ENCODE measurements at regions not wholly inside any gene's neighbourhood (a gene's known extent, or its start where the extent isn't known, plus 50 kb on each side); places are given as distances from the start of the nearest gene placed in this dataset.

DNA sequence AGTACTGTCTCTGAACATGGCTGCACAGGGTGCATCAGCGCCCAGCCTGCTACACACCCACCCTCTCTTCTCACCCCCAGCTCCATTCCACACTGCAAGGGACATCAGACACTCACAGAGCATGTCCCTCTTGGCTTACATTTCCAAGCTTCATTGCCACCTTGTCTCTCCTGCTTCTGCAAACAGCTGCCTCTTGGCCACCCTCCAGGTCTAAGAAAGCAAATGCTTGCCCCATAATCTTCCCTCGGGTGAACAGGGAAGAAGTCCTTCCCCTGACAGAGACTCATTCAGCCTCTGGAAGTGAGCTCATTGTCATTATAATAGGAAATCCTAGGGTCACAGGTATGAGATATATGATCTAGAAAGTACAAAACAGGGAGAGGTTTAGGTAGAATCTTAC, 505.2 kb downstream of the RMST start:
- POLR2A ChIA-PET: no interaction called here
- no peaks in the 10 kb centered on the region for H3K9me3 ChIP-seq (ENCODE audit: control extremely low read depth in 1 of 5, control insufficient read depth in 4 of 5, insufficient read depth in 2 of 5, low read depth in 1 of 5, low read length in 4 of 5)
- H3K4me1 ChIP-seq (ENCODE audit: control extremely low read depth in 1 of 4, control insufficient read depth in 4 of 4, insufficient read depth in 4 of 4, low read length in 3 of 4): no peaks in the 10 kb centered on the region
- H3K4me3 ChIP-seq (ENCODE audit: control insufficient read depth in 1 of 7, extremely low read depth in 1 of 7, insufficient read depth in 4 of 7, low read depth in 2 of 7, low read length in 6 of 7): no peak overlapping the region
- CTCF ChIA-PET: no interaction called here
- WGBS (ENCODE audit: insufficient coverage): 69% methylated on average over 2 of the region's 2 CpGs
- no peak for DNase-seq
- H3K27me3 ChIP-seq (replicated peaks in 2 of 5; ENCODE audit: control insufficient read depth in 4 of 5, insufficient read depth in 5 of 5, low read length in 4 of 5): no peaks in the 10 kb centered on the region
- no peaks in the 10 kb centered on the region for H3K36me3 ChIP-seq (ENCODE audit: control insufficient read depth in 4 of 4, insufficient read depth in 4 of 4, low read length in 3 of 4)
- no peak overlapping the region for H3K27ac ChIP-seq (ENCODE audit: insufficient read depth in 1 of 2, low read depth in 1 of 2, low read length in 2 of 2, poor library complexity in 1 of 2, severe bottlenecking in 2 of 2)

DNA sequence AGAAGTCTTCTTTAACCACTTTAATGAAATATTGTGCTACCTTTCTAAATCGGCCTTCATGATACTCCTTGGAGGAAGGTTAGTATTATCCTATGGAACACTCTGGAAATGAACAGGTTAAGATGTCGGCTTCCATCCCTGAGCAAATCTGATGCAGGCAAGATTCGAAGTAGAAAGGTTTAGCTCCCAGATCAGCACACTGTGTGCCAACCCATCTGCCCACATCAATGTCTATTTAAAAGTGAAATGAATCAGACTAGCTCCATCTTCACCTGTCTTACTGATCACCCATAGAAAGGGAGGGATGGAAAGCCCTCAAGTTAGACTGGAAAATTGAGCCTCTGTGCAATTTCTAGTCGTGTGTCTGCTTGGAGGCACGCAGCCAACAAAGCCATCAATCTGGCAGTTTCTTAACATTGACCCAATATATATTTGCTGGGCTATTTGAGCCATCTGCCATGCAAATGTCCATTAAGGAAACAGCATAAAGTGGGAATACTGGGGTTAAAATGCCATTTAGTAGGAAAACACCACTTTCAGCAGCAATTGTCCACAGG, 506.1 kb downstream of the RMST start:
- WGBS (ENCODE audit: insufficient coverage): 89% methylated on average over 3 of the region's 5 CpGs
- CTCF ChIA-PET: interaction anchor here (1.7 to 2.9 kb wide), 2 partner anchors 8 to 12 kb away, joined by 5 to 13 read pairs; no protein-coding TSS in a partner anchor
- H3K4me1 ChIP-seq (ENCODE audit: control extremely low read depth in 1 of 4, control insufficient read depth in 4 of 4, insufficient read depth in 4 of 4, low read length in 3 of 4): no peaks in the 10 kb centered on the region
- H3K4me3 ChIP-seq (ENCODE audit: control insufficient read depth in 1 of 7, extremely low read depth in 1 of 7, insufficient read depth in 4 of 7, low read depth in 2 of 7, low read length in 6 of 7): no peak overlapping the region
- no peaks in the 10 kb centered on the region for H3K36me3 ChIP-seq (ENCODE audit: control insufficient read depth in 4 of 4, insufficient read depth in 4 of 4, low read length in 3 of 4)
- no peak for DNase-seq
- no peaks in the 10 kb centered on the region for H3K27me3 ChIP-seq (replicated peaks in 2 of 5; ENCODE audit: control insufficient read depth in 4 of 5, insufficient read depth in 5 of 5, low read length in 4 of 5)
- no peaks in the 10 kb centered on the region for H3K9me3 ChIP-seq (ENCODE audit: control extremely low read depth in 1 of 5, control insufficient read depth in 4 of 5, insufficient read depth in 2 of 5, low read depth in 1 of 5, low read length in 4 of 5)
- no peak overlapping the region for H3K27ac ChIP-seq (ENCODE audit: insufficient read depth in 1 of 2, low read depth in 1 of 2, low read length in 2 of 2, poor library complexity in 1 of 2, severe bottlenecking in 2 of 2)
- POLR2A ChIA-PET: no interaction called here

DNA sequence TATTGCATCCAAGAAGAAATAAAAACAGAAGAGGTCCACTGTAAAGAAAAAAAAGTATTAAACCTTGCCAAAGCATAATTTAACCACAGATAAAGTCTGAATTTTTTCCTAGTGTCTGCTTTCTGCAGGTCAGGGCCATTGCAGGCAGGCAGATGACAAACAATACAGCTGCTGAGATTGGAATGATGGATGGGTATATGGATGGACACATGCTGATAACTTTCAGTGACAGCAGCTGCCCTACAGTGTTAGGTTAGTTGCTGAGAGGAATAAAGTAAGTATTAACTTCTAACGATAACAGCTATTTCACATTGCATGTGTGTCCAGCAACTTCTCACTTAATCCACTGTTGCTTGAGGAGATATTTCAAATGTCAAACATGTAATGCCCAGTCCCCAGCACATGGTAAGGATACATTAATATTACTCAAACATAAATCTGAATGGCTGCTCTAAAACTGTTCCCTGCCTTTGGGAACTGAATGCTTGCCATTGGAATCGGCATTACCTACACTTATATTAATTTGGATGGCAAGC, 515.3 kb downstream of the RMST start:
- CTCF ChIA-PET: no interaction called here
- Histone ChIP-seq H3K4me1 (ENCODE audit: control extremely low read depth in 1 of 4, control insufficient read depth in 4 of 4, insufficient read depth in 4 of 4, low read length in 3 of 4) (no peaks in the 10 kb centered on the region), H3K27me3 (replicated peaks in 2 of 5; ENCODE audit: control insufficient read depth in 4 of 5, insufficient read depth in 5 of 5, low read length in 4 of 5) (no peaks in the 10 kb centered on the region), H3K4me3 (ENCODE audit: control insufficient read depth in 1 of 7, extremely low read depth in 1 of 7, insufficient read depth in 4 of 7, low read depth in 2 of 7, low read length in 6 of 7) (no peak overlapping the region), H3K9me3 (ENCODE audit: control extremely low read depth in 1 of 5, control insufficient read depth in 4 of 5, insufficient read depth in 2 of 5, low read depth in 1 of 5, low read length in 4 of 5) (peaks cover 0 to 3% (median 0%) of the 10 kb centered on the region in 5 experiments), H3K27ac (ENCODE audit: insufficient read depth in 1 of 2, low read depth in 1 of 2, low read length in 2 of 2, poor library complexity in 1 of 2, severe bottlenecking in 2 of 2) (no peak overlapping the region), H3K36me3 (ENCODE audit: control insufficient read depth in 4 of 4, insufficient read depth in 4 of 4, low read length in 3 of 4) (no peaks in the 10 kb centered on the region)
- no CpG with 5 or more reads among the region's 2 CpGs for WGBS (ENCODE audit: insufficient coverage)
- POLR2A ChIA-PET: no interaction called here
- no peak for DNase-seq

DNA sequence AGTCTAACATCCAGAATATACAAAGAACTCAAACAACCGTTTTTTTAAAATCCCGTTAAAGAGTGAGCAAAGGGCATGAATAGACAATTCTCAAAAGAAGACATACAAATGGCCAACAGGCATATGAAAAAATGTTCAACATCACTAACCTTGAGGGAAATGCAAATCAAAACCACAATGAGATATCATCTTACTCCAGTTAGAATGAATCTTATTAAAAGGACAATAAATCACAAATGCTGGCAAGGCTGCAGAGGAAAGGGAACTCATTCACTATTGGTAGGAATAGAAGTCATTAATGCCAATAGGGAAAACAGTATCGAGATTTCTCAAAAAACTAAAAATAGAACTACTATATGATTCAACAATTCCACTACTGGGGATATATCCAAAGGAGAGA, 520.1 kb downstream of the RMST start:
- no peak for DNase-seq
- POLR2A ChIA-PET: no interaction called here
- no peaks in the 10 kb centered on the region for H3K36me3 ChIP-seq (ENCODE audit: control insufficient read depth in 4 of 4, insufficient read depth in 4 of 4, low read length in 3 of 4)
- H3K4me1 ChIP-seq (ENCODE audit: control extremely low read depth in 1 of 4, control insufficient read depth in 4 of 4, insufficient read depth in 4 of 4, low read length in 3 of 4): no peaks in the 10 kb centered on the region
- no peak overlapping the region for H3K4me3 ChIP-seq (ENCODE audit: control insufficient read depth in 1 of 7, extremely low read depth in 1 of 7, insufficient read depth in 4 of 7, low read depth in 2 of 7, low read length in 6 of 7)
- no peak overlapping the region for H3K27ac ChIP-seq (ENCODE audit: insufficient read depth in 1 of 2, low read depth in 1 of 2, low read length in 2 of 2, poor library complexity in 1 of 2, severe bottlenecking in 2 of 2)
- WGBS (ENCODE audit: insufficient coverage): 100% methylated on average over 1 of the region's 3 CpGs
- no peaks in the 10 kb centered on the region for H3K27me3 ChIP-seq (replicated peaks in 2 of 5; ENCODE audit: control insufficient read depth in 4 of 5, insufficient read depth in 5 of 5, low read length in 4 of 5)
- peaks cover 0 to 3% (median 0%) of the 10 kb centered on the region in 5 experiments for H3K9me3 ChIP-seq (ENCODE audit: control extremely low read depth in 1 of 5, control insufficient read depth in 4 of 5, insufficient read depth in 2 of 5, low read depth in 1 of 5, low read length in 4 of 5)
- CTCF ChIA-PET: no interaction called here

DNA sequence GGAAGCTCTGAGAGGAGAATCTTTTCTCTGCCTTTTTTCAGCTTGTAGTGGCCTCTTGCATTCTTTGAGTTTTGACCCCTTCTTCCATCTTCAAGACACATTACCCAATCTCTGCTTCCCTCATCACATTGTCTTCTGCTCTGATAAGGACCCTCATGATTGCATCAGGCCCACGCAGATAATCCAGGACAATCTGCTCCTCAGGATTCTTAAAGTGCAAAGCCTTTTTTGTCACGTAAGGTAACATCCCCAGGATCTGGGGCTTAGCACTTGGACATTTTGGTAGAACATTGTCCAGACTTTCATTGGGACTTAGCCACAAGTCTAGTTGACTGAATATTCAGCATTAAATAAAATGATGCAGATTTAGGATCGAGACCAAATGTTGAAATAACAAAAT, 521.2 kb downstream of the RMST start:
- CTCF ChIA-PET: no interaction called here
- Histone ChIP-seq H3K27me3 (replicated peaks in 2 of 5; ENCODE audit: control insufficient read depth in 4 of 5, insufficient read depth in 5 of 5, low read length in 4 of 5) (no peaks in the 10 kb centered on the region), H3K9me3 (ENCODE audit: control extremely low read depth in 1 of 5, control insufficient read depth in 4 of 5, insufficient read depth in 2 of 5, low read depth in 1 of 5, low read length in 4 of 5) (peaks cover 0 to 5% (median 0%) of the 10 kb centered on the region in 5 experiments), H3K4me3 (ENCODE audit: control insufficient read depth in 1 of 7, extremely low read depth in 1 of 7, insufficient read depth in 4 of 7, low read depth in 2 of 7, low read length in 6 of 7) (no peak overlapping the region), H3K27ac (ENCODE audit: insufficient read depth in 1 of 2, low read depth in 1 of 2, low read length in 2 of 2, poor library complexity in 1 of 2, severe bottlenecking in 2 of 2) (no peak overlapping the region), H3K4me1 (ENCODE audit: control extremely low read depth in 1 of 4, control insufficient read depth in 4 of 4, insufficient read depth in 4 of 4, low read length in 3 of 4) (no peaks in the 10 kb centered on the region), H3K36me3 (ENCODE audit: control insufficient read depth in 4 of 4, insufficient read depth in 4 of 4, low read length in 3 of 4) (no peaks in the 10 kb centered on the region)
- POLR2A ChIA-PET: no interaction called here
- WGBS (ENCODE audit: insufficient coverage): 100% methylated on average over 2 of the region's 3 CpGs
- no peak for DNase-seq

- H3K9me3 ChIP-seq (ENCODE audit: control extremely low read depth in 1 of 5, control insufficient read depth in 4 of 5, insufficient read depth in 2 of 5, low read depth in 1 of 5, low read length in 4 of 5): peaks cover 0 to 8% (median 0%) of the 10 kb centered on the region in 5 experiments
- no peak overlapping the region for H3K27ac ChIP-seq (ENCODE audit: insufficient read depth in 1 of 2, low read depth in 1 of 2, low read length in 2 of 2, poor library complexity in 1 of 2, severe bottlenecking in 2 of 2)
- no peaks in the 10 kb centered on the region for H3K36me3 ChIP-seq (ENCODE audit: control insufficient read depth in 4 of 4, insufficient read depth in 4 of 4, low read length in 3 of 4)
- no peak for DNase-seq
- no peaks in the 10 kb centered on the region for H3K27me3 ChIP-seq (replicated peaks in 2 of 5; ENCODE audit: control insufficient read depth in 4 of 5, insufficient read depth in 5 of 5, low read length in 4 of 5)
- no peak overlapping the region for H3K4me3 ChIP-seq (ENCODE audit: control insufficient read depth in 1 of 7, extremely low read depth in 1 of 7, insufficient read depth in 4 of 7, low read depth in 2 of 7, low read length in 6 of 7)
- ChIA-PET POLR2A (no interaction called here), CTCF (interaction anchor here (1.5 kb wide), 1 partner anchor 23 kb away, joined by 3 read pairs; no protein-coding TSS in a partner anchor)
- no peaks in the 10 kb centered on the region for H3K4me1 ChIP-seq (ENCODE audit: control extremely low read depth in 1 of 4, control insufficient read depth in 4 of 4, insufficient read depth in 4 of 4, low read length in 3 of 4)
- WGBS (ENCODE audit: insufficient coverage): no CpG with 5 or more reads among the region's 2 CpGs
Observed at GRCh38 chr12:97984436-97984835, 521.8 kb downstream of the RMST start.

- peaks cover 0 to 8% (median 0%) of the 10 kb centered on the region in 5 experiments for H3K9me3 ChIP-seq (ENCODE audit: control extremely low read depth in 1 of 5, control insufficient read depth in 4 of 5, insufficient read depth in 2 of 5, low read depth in 1 of 5, low read length in 4 of 5)
- no peaks in the 10 kb centered on the region for H3K36me3 ChIP-seq (ENCODE audit: control insufficient read depth in 4 of 4, insufficient read depth in 4 of 4, low read length in 3 of 4)
- ChIA-PET CTCF (interaction anchor here (1.5 kb wide), 1 partner anchor 24 kb away, joined by 3 read pairs; no protein-coding TSS in a partner anchor), POLR2A (no interaction called here)
- no peaks in the 10 kb centered on the region for H3K4me1 ChIP-seq (ENCODE audit: control extremely low read depth in 1 of 4, control insufficient read depth in 4 of 4, insufficient read depth in 4 of 4, low read length in 3 of 4)
- no peak for DNase-seq
- no peak overlapping the region for H3K27ac ChIP-seq (ENCODE audit: insufficient read depth in 1 of 2, low read depth in 1 of 2, low read length in 2 of 2, poor library complexity in 1 of 2, severe bottlenecking in 2 of 2)
- H3K4me3 ChIP-seq (ENCODE audit: control insufficient read depth in 1 of 7, extremely low read depth in 1 of 7, insufficient read depth in 4 of 7, low read depth in 2 of 7, low read length in 6 of 7): no peak overlapping the region
- no peaks in the 10 kb centered on the region for H3K27me3 ChIP-seq (replicated peaks in 2 of 5; ENCODE audit: control insufficient read depth in 4 of 5, insufficient read depth in 5 of 5, low read length in 4 of 5)
- 91% methylated on average over 4 of the region's 4 CpGs for WGBS (ENCODE audit: insufficient coverage)
Observed at GRCh38 chr12:97984974-97985580, 522.5 kb downstream of the RMST start.
